Stimulated activated naive B cell treated with anti-CD40 and anti-IgM and Interleukin-4, amounts not matched to agents 10 μg/mL and 1 μg/mL and 100 μg/mL, for 72 hours (primary cell): ENCODE measurements at regions not wholly inside any gene's neighbourhood (a gene's known extent, or its start where the extent isn't known, plus 50 kb on each side); places are given as distances from the start of the nearest gene placed in this dataset.
A peak's percentile ranks its signal among the peaks of the same experiment; 100 is the strongest.
"Not testable (repeated sequence)": the region's sequence is repeated elsewhere in the genome, so short reads cannot be mapped to it uniquely, and the experiment has no call there.

Experiments used
- ATAC-seq, 2 donors: fragments of 150-1000 bp; cut with Tn5 transposase; replicated peaks; 2 replicates each; pipeline ENCODE4 v1.10.0; 2021; ENCODE audit warnings: moderate library complexity in 1 of 2
- DNase-seq: peaks from one replicate; pipeline ENCODE4 v3.0.0; 2021
- H3K27ac Mint-ChIP-seq: one replicate; pipeline ENCODE4 v1.8.0; 2022; ENCODE audit warnings: mild to moderate bottlenecking, mixed read lengths
- H3K27me3 Mint-ChIP-seq, 2 donors: one replicate each; pipeline ENCODE4 v1.8.0; 2022; ENCODE audit warnings: mixed read lengths in 2 of 2
- H3K36me3 Mint-ChIP-seq, 2 donors: one replicate each; pipeline ENCODE4 v1.8.0; 2022; ENCODE audit warnings: mixed read lengths in 2 of 2, mild to moderate bottlenecking in 1 of 2
- H3K4me1 Mint-ChIP-seq, 2 donors: one replicate each; pipeline ENCODE4 v1.8.0; 2022; ENCODE audit warnings: mixed read lengths in 2 of 2, mild to moderate bottlenecking in 1 of 2
- H3K4me3 Mint-ChIP-seq, 2 donors: one replicate each; pipeline ENCODE4 v1.8.0; 2022; ENCODE audit warnings: mild to moderate bottlenecking in 2 of 2, mixed read lengths in 2 of 2, moderate library complexity in 1 of 2
- H3K9me3 Mint-ChIP-seq, 2 donors: one replicate each; pipeline ENCODE4 v1.8.0; 2022; ENCODE audit warnings: mixed read lengths in 2 of 2, mild to moderate bottlenecking in 1 of 2

- Mint-ChIP-seq H3K27ac (no peak overlapping the region), H3K9me3 (no peaks in the 10 kb centered on the region), H3K27me3 (peaks cover 7 to 22% of the 10 kb centered on the region in 2 donors), H3K36me3 (no peaks in the 10 kb centered on the region), H3K4me3 (no peak overlapping the region), H3K4me1 (peaks cover 13 to 16% of the 10 kb centered on the region in 2 donors)
- ATAC-seq (no peak), DNase-seq (no peak)
Observed at GRCh38 chr3:194189243-194189791, 53.4 kb downstream of the HES1 start.

GRCh38 chr3:194191850-194192249, 55.9 kb downstream of the HES1 start:
- not testable (repeated sequence) for H3K27ac Mint-ChIP-seq

GRCh38 chr3:194194051-194194756, 58.3 kb downstream of the HES1 start:
- H3K4me1 Mint-ChIP-seq = peaks cover 29 to 35% of the 10 kb centered on the region in 2 donors
- H3K9me3 Mint-ChIP-seq = no peaks in the 10 kb centered on the region
- peak overlapping the region; percentile 93 for H3K27ac Mint-ChIP-seq
- H3K36me3 Mint-ChIP-seq = no peaks in the 10 kb centered on the region
- peak; percentile 91 to 93 for ATAC-seq
- H3K27me3 Mint-ChIP-seq = peaks cover 11% of the 10 kb centered on the region in 2 donors
- H3K4me3 Mint-ChIP-seq = peak overlapping the region; percentile 30 to 31
- DNase-seq = peak; percentile 41

More at GRCh38 chr3:194191850-194192249, 55.9 kb downstream of the HES1 start:
- H3K9me3 Mint-ChIP-seq, ATAC-seq, H3K36me3 Mint-ChIP-seq, H3K27me3 Mint-ChIP-seq, DNase-seq, H3K4me3 Mint-ChIP-seq: not testable (repeated sequence)
- H3K4me1 Mint-ChIP-seq = peaks cover 23 to 26% of the 10 kb centered on the region in 2 donors

- H3K36me3 Mint-ChIP-seq = no peaks in the 10 kb centered on the region
- no peaks in the 10 kb centered on the region for H3K9me3 Mint-ChIP-seq
- peaks cover 29 to 37% of the 10 kb centered on the region in 2 donors for H3K4me1 Mint-ChIP-seq
- ATAC-seq = no peak
- H3K27ac Mint-ChIP-seq = peak overlapping the region; percentile 93
- no peak for DNase-seq
- peak overlapping the region; percentile 30 to 31 for H3K4me3 Mint-ChIP-seq
- peaks cover 12 to 13% of the 10 kb centered on the region in 2 donors for H3K27me3 Mint-ChIP-seq
Observed at GRCh38 chr3:194194757-194195085, 58.8 kb downstream of the HES1 start.

DNA sequence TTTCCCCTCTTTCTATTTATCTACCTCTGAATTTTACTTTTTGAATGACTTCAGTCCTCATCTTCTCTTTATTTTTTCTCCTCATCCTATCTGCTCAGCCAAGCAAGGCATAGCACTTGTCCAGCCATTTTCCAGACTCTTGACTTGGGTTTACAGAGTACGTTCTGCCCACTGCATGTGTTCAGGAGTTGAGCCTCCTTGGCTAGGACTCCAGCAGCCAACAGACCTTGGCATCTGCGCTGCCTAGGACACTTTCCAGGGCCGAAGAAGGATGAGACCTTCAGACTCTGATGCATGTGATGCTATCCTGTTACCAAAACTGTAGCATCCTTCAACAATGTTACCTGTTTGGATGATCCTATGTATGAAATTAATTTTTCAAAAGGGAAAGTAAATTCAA, 59.7 kb downstream of the HES1 start:
- ATAC-seq (no peak), DNase-seq (no peak)
- Mint-ChIP-seq H3K4me1 (peaks cover 29 to 39% of the 10 kb centered on the region in 2 donors), H3K9me3 (no peaks in the 10 kb centered on the region), H3K27ac (no peak overlapping the region), H3K36me3 (no peaks in the 10 kb centered on the region), H3K4me3 (no peak overlapping the region), H3K27me3 (peaks cover 19 to 20% of the 10 kb centered on the region in 2 donors)

DNA sequence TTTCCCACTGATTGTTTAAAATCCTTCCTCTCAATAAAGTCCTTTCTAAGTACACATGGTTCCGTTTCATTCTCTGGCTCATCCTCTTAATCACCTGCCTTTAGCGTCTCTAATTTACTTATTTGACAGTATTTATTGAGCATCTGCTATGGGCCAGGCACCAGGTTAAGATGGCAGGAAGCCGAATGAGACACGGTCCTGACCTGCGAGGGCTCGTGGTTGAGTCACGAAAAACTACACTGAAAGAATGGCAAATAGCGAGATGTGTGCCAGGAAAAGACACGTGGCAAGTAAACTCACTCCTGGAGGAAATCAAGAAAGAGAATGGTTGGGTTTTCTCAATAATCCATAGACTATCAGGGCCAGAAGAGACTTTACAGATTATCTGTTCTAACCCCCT, 60.9 kb downstream of the HES1 start:
- peaks cover 29 to 35% of the 10 kb centered on the region in 2 donors for H3K4me1 Mint-ChIP-seq
- H3K27me3 Mint-ChIP-seq = peaks cover 22 to 31% of the 10 kb centered on the region in 2 donors
- H3K9me3 Mint-ChIP-seq = no peaks in the 10 kb centered on the region
- DNase-seq (no peak), ATAC-seq (no peak)
- H3K4me3 Mint-ChIP-seq = no peak overlapping the region
- no peaks in the 10 kb centered on the region for H3K36me3 Mint-ChIP-seq
- H3K27ac Mint-ChIP-seq = no peak overlapping the region

DNA sequence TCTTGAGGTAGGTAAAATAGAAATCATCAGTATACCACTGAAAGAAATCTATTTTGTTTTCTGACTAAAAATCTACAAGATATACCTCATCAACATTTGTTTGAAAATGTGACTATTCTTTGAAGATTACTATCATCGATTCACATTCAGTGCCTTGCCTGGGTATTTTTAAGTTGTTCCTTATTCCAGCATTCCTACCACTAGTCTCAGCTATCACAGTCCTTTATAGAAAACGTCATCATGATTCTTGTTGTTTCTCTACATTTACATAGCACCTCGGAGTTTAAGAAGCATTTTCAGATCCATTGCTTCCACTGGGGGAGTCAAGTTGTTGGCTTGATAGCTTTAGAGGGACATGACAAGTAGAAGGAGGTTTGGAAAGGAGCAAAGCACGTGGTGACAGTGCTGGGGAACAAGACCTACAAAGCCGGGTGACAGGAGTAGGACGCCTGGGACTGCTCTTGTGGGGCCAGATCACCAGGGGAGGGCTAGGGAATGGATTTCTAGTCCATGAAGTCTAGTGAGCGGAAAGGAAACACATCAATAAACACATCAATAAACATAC, 61.5 kb downstream of the HES1 start:
- Mint-ChIP-seq H3K27ac (no peak overlapping the region), H3K27me3 (peaks cover 23 to 33% of the 10 kb centered on the region in 2 donors), H3K4me3 (no peak overlapping the region), H3K36me3 (no peaks in the 10 kb centered on the region), H3K9me3 (no peaks in the 10 kb centered on the region), H3K4me1 (peaks cover 30 to 35% of the 10 kb centered on the region in 2 donors)
- no peak for DNase-seq
- no peak for ATAC-seq

GRCh38 chr3:194197981-194198695, 62.2 kb downstream of the HES1 start:
- DNase-seq (no peak), ATAC-seq (no peak)
- H3K27me3 Mint-ChIP-seq = peaks cover 28 to 39% of the 10 kb centered on the region in 2 donors
- no peak overlapping the region for H3K4me3 Mint-ChIP-seq
- peaks cover 35 to 36% of the 10 kb centered on the region in 2 donors for H3K4me1 Mint-ChIP-seq
- no peaks in the 10 kb centered on the region for H3K9me3 Mint-ChIP-seq
- no peak overlapping the region for H3K27ac Mint-ChIP-seq
- no peaks in the 10 kb centered on the region for H3K36me3 Mint-ChIP-seq

DNA sequence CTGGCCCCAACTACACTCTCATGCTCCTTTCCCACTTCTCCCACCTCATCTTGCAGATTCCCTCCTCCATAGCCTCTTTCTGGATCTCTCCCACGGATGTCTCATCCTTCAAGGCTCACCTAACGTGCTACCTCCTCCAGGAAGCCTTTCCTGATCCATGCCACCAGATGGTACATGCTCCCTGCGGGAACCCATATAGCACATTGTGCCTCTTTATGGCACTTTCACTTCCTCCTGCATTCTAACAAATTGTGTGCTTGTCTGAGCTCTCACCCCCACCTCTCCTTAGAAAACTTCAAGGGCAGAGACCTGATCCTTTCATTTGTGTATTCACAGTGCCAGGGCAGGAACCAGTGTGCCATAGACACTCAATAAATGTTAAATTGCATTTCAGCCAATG, 63.0 kb downstream of the HES1 start:
- H3K27ac Mint-ChIP-seq = no peak overlapping the region

GRCh38 chr3:194200422-194201081, 64.6 kb downstream of the HES1 start:
- no peaks in the 10 kb centered on the region for H3K9me3 Mint-ChIP-seq
- DNase-seq (no peak), ATAC-seq (no peak)
- H3K27ac Mint-ChIP-seq = no peak overlapping the region
- no peak overlapping the region for H3K4me3 Mint-ChIP-seq
- no peaks in the 10 kb centered on the region for H3K36me3 Mint-ChIP-seq
- H3K4me1 Mint-ChIP-seq = peaks cover 26 to 30% of the 10 kb centered on the region in 2 donors
- H3K27me3 Mint-ChIP-seq = peaks cover 28 to 49% of the 10 kb centered on the region in 2 donors

More for the DNA sequence above, 63.0 kb downstream of the HES1 start:
- ATAC-seq = peak in 1 of 2 donors; percentile 24
- no peak overlapping the region for H3K4me3 Mint-ChIP-seq
- no peaks in the 10 kb centered on the region for H3K36me3 Mint-ChIP-seq
- no peak for DNase-seq
- H3K9me3 Mint-ChIP-seq = no peaks in the 10 kb centered on the region
- peaks cover 28 to 39% of the 10 kb centered on the region in 2 donors for H3K27me3 Mint-ChIP-seq
- H3K4me1 Mint-ChIP-seq = peaks cover 35 to 39% of the 10 kb centered on the region in 2 donors

DNA sequence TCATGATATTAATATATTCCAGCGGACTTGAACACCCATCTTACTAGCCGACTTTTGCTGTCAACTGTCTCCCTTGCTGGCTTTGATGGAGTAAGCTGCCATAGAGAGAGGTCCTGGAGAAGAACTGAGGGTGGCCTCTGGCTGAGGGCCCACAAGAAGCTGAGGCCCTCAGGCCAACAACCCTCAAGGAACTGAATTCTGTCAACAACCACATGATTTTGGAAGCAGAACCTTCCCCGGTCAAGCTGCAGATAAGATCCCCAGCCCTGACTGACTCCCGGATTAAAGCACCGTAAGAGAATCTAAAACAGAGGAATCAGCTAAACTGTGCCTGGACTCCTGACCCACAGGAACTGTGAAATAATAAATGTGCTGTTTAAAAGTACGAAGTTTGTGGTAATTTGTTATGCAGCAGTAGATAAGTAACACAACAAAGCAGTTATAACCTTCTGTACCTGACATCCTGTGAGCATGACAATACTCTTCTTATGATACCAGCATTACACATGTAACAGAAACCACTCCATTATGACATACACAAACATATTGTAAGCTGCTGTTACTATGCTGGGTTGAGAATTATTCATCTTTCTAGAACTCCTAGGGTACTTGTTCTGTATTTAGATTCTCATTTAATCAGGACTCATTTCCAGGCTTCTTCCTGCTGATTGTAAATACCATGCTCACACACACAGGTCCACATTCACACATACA, 66.2 kb downstream of the HES1 start:
- H3K36me3 Mint-ChIP-seq = peaks cover 0 to 4% of the 10 kb centered on the region in 2 donors
- ATAC-seq = no peak
- peaks cover 35 to 64% of the 10 kb centered on the region in 2 donors for H3K27me3 Mint-ChIP-seq
- DNase-seq = no peak
- no peak overlapping the region for H3K4me3 Mint-ChIP-seq
- H3K9me3 Mint-ChIP-seq = no peaks in the 10 kb centered on the region
- no peak overlapping the region for H3K27ac Mint-ChIP-seq
- H3K4me1 Mint-ChIP-seq = peaks cover 35% of the 10 kb centered on the region in 2 donors

DNA sequence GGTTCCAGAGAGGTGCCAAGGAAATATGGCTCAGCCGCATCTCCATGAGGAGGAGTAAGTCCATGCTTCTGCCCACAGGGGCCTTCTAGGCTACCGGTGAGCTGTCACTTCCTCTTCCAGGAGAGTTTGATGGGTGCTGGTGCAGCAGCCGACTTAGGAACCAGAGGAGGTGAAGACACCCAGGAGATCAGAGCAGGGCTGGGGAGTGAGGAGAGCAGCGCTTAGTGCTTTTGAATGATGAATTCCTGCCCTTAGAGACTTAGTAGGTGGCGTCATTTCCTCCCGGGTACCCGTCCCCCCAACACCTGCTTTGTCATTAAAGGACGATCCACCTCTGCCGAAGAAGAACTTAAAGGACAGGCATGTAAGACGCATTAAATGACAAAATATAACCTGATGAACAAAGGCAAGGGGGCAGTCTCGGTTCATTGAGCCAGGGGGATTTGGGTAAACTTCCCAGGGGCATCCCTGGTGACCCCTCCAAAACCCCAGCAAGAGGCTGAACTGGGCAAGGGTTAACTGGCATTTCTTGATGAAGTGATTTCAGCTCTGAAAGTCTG, 67.6 kb downstream of the HES1 start:
- Mint-ChIP-seq H3K27me3 (peaks cover 34 to 64% of the 10 kb centered on the region in 2 donors), H3K9me3 (no peaks in the 10 kb centered on the region), H3K36me3 (peaks cover 0 to 4% of the 10 kb centered on the region in 2 donors), H3K27ac (peak overlapping the region; percentile 88), H3K4me3 (peak overlapping the region; percentile 83 to 84), H3K4me1 (peaks cover 32 to 35% of the 10 kb centered on the region in 2 donors)
- ATAC-seq (peak; percentile 66 to 67), DNase-seq (peak; percentile 24)
